Heart right ventricle (tissue), 16 donors: ENCODE measurements at regions not wholly inside any gene's neighbourhood (a gene's known extent, or its start where the extent isn't known, plus 50 kb on each side); places are given as distances from the start of the nearest gene placed in this dataset.

Source experiments
- ATAC-seq, 8 donors: fragments of 200-7000 bp; cut with Tn5 transposase; one replicate each; pipeline ENCODE4 v1.9.1; 2020; ENCODE audit warnings: mild to moderate bottlenecking in 8 of 8, moderate library complexity in 8 of 8, moderate number of reproducible peaks in 1 of 8
- DNase-seq, 2 donors: peaks; one replicate each; pipeline ENCODE4 v3.0.0-alpha.2; 2020
- H3K27ac ChIP-seq, 10 donors: fragments of 200-600 bp; sonication (generic) in 2 of 10; one replicate each; pipeline versions ENCODE4 v1.5.0 to v1.8.0; 2020 to 2022; ENCODE audit warnings: mild to moderate bottlenecking in 3 of 10
- H3K27me3 ChIP-seq, 7 donors: fragments of 200-600 bp; one replicate each; pipeline ENCODE4 v1.8.0; 2021 to 2022; ENCODE audit warnings: mild to moderate bottlenecking in 2 of 7
- H3K36me3 ChIP-seq, 9 donors: fragments of 200-600 bp; sonication (generic) in 1 of 9; one replicate each; pipeline versions ENCODE4 v1.5.0 to v1.8.0; 2020 to 2022; ENCODE audit warnings: mild to moderate bottlenecking in 2 of 9
- H3K4me1 ChIP-seq, 9 donors: fragments of 200-600 bp; sonication (generic) in 1 of 9; one replicate each; pipeline versions ENCODE4 v1.5.0 to v1.8.0; 2020 to 2022; ENCODE audit warnings: mild to moderate bottlenecking in 4 of 9
- H3K4me3 ChIP-seq, 10 donors: fragments of 200-600 bp; sonication (generic) in 2 of 10; one replicate each; pipeline versions ENCODE4 v1.5.0 to v1.8.0; 2020 to 2022; ENCODE audit warnings: mild to moderate bottlenecking in 7 of 10, moderate library complexity in 2 of 10
- H3K9me3 ChIP-seq, 11 donors: fragments of 200-600 bp in 10 of 11; sonication (generic) in 2 of 11; one replicate each; pipeline versions ENCODE4 v1.5.0 to v1.8.0; 2013 to 2022; ENCODE audit warnings: mild to moderate bottlenecking in 2 of 11, control low read depth in 1 of 11, moderate library complexity in 1 of 11
- WGBS, 2 donors: extraction: QIAGEN DNeasy Blood & Tissue Kit; methylation state at CpG; one replicate each; pipeline ENCODE4 v1.1.7; 2013; ENCODE audit warnings: inconsistent platforms in 1 of 2; 5-methylcytosine and 5-hydroxymethylcytosine counted together
- intact Hi-C, 10 donors: fragments of 100-400 bp; cut with DNase I; formaldehyde crosslinking; loops; one replicate each; pipeline versions ENCODE4 v1.11.1 to v1.14.2; 2022
- TF ChIP-seq, protein P1 (sequence below), 9 donors: fragments of 200-600 bp; sonication (generic) in 2 of 9; IDR thresholded peaks; one replicate each; pipeline versions ENCODE4 v1.5.0 to v1.8.0; 2021 to 2022; ENCODE audit warnings: antibody characterized with exemption in 9 of 9, mild to moderate bottlenecking in 5 of 9, moderate library complexity in 1 of 9
- donor health status: Arrhythmogenic right ventricular cardiomyopathy.
- donor health status: ischemic (EF 13 %, LVEDD 7.1; RV severe dilation, severe dysfunction).
- donor health status: healthy with polysubstance abuse.
- donor health status: DM: no; HTN: yes; CAD: no.
- donor health status: DM: no; HTN: no; CAD: no.
- donor health status: ischemic (EF 25% LVEDD 6.9; RV normal size, moderate dysfunction).
- donor health status: ischemic (EF 25% LVEDD 5.7; RV mildly dilated, moderate dysfunction).
- donor health status: healthy.
- donor health status: DM: yes; HTN: yes; CAD: no.
- donor health status: Ischemic cardiomyopathy.
- donor health status: ischemic (EF 35%, LVEDD 5.7; RV mildly dilated, moderate dysfunction).
- donor health status: nonischemic (EF 11% LVEDD 7.7; RV severe dilation, severe dysfunction).
- donor health status: DM: yes; HTN: yes; CAD: no.
- donor health status: PGD.
- donor health status: ischemic (EF 29% LVEDD 5.4; RV normal size, mild dysfunction).
- donor health status: nonischemic (EF 23%, LVEDD 6.1; RV moderate dilation, normal function).

- Histone ChIP-seq H3K27me3 (no peaks in the 10 kb centered on the region), H3K27ac (no peak overlapping the region), H3K36me3 (no peaks in the 10 kb centered on the region), H3K4me1 (peaks cover 0 to 7% (median 0%) of the 10 kb centered on the region in 9 donors), H3K4me3 (no peak overlapping the region), H3K9me3 (no peaks in the 10 kb centered on the region)
- intact Hi-C loops: no loop called here
- DNase-seq: no peak
- ATAC-seq: no peak
- 85 to 89% methylated on average over 6 of the region's 6 CpGs for WGBS, 2 donors
- TF ChIP-seq, protein P1, sequence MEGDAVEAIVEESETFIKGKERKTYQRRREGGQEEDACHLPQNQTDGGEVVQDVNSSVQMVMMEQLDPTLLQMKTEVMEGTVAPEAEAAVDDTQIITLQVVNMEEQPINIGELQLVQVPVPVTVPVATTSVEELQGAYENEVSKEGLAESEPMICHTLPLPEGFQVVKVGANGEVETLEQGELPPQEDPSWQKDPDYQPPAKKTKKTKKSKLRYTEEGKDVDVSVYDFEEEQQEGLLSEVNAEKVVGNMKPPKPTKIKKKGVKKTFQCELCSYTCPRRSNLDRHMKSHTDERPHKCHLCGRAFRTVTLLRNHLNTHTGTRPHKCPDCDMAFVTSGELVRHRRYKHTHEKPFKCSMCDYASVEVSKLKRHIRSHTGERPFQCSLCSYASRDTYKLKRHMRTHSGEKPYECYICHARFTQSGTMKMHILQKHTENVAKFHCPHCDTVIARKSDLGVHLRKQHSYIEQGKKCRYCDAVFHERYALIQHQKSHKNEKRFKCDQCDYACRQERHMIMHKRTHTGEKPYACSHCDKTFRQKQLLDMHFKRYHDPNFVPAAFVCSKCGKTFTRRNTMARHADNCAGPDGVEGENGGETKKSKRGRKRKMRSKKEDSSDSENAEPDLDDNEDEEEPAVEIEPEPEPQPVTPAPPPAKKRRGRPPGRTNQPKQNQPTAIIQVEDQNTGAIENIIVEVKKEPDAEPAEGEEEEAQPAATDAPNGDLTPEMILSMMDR (IDR thresholded peaks at IDR 0.05): no peak
Measured at GRCh38 chr7:41193738-41194282, 509.1 kb downstream of the INHBA start.

GRCh38 chr7:41190581-41190980 lies 512.3 kb downstream of the INHBA start:
- intact Hi-C loops: no loop called here
- TF ChIP-seq, protein P1 (IDR thresholded peaks at IDR 0.05): no peak
- DNase-seq (no peak), ATAC-seq (no peak)
- H3K27me3 ChIP-seq: no peaks in the 10 kb centered on the region
- H3K4me1 ChIP-seq: peaks cover 0 to 7% (median 0%) of the 10 kb centered on the region in 9 donors
- WGBS, 2 donors: 45 to 55% methylated on average over 2 of the region's 2 CpGs
- no peak overlapping the region for H3K27ac ChIP-seq
- H3K36me3 ChIP-seq: no peaks in the 10 kb centered on the region
- no peak overlapping the region for H3K4me3 ChIP-seq
- no peaks in the 10 kb centered on the region for H3K9me3 ChIP-seq

- DNase-seq (no peak), ATAC-seq (no peak)
- H3K27ac ChIP-seq: no peak overlapping the region
- no peak overlapping the region for H3K4me3 ChIP-seq
- H3K4me1 ChIP-seq: peaks cover 0 to 7% (median 0%) of the 10 kb centered on the region in 9 donors
- no peaks in the 10 kb centered on the region for H3K9me3 ChIP-seq
- TF ChIP-seq, protein P1 (IDR thresholded peaks at IDR 0.05): no peak
- intact Hi-C loops: no loop called here
- H3K36me3 ChIP-seq: no peaks in the 10 kb centered on the region
- WGBS, 2 donors: 57 to 74% methylated on average over 2 of the region's 2 CpGs
- no peaks in the 10 kb centered on the region for H3K27me3 ChIP-seq
Measured at GRCh38 chr7:41189866-41190265, 513.0 kb downstream of the INHBA start.

GRCh38 chr7:41188163-41189130 lies 514.4 kb downstream of the INHBA start:
- Histone ChIP-seq H3K36me3 (no peaks in the 10 kb centered on the region), H3K27ac (no peak overlapping the region), H3K4me1 (peaks cover 0 to 7% (median 0%) of the 10 kb centered on the region in 9 donors), H3K27me3 (no peaks in the 10 kb centered on the region), H3K4me3 (no peak overlapping the region), H3K9me3 (no peaks in the 10 kb centered on the region)
- TF ChIP-seq, protein P1 (IDR thresholded peaks at IDR 0.05): no peak
- no peak for ATAC-seq
- DNase-seq: no peak
- 70% methylated on average over 8 of the region's 8 CpGs for WGBS, 2 donors
- intact Hi-C loops: no loop called here
